Thymus (tissue), 11 donors: ENCODE measurements at regions not wholly inside any gene's neighbourhood (a gene's known extent, or its start where the extent isn't known, plus 50 kb on each side); places are given as distances from the start of the nearest gene placed in this dataset.
"Not testable (repeated sequence)": the region's sequence is repeated elsewhere in the genome, so short reads cannot be mapped to it uniquely, and the experiment has no call there.

Experiments used
- DNase-seq, 9 donors: peaks; one replicate each; pipeline ENCODE4 v3.0.0-alpha.2; 2013; ENCODE audit warnings: low spot score in 9 of 9, low read depth in 6 of 9, missing footprints in 1 of 9
- H3K27ac ChIP-seq, 2 donors: one replicate each; pipeline ENCODE4 v1.5.1; 2013; ENCODE audit warnings: control low read depth in 1 of 2, low read depth in 1 of 2, low read length in 1 of 2, mild to moderate bottlenecking in 1 of 2, moderate library complexity in 1 of 2
- H3K27me3 ChIP-seq, 2 donors: one replicate each; pipeline ENCODE4 v1.5.1; 2013; ENCODE audit warnings: low read length in 1 of 2; ENCODE audit not compliant: control insufficient read depth in 2 of 2, insufficient read depth in 1 of 2
- H3K36me3 ChIP-seq, 2 donors: one replicate each; pipeline ENCODE4 v1.5.1; 2013; ENCODE audit warnings: low read length in 1 of 2, mild to moderate bottlenecking in 1 of 2, moderate library complexity in 1 of 2; ENCODE audit not compliant: control insufficient read depth in 2 of 2, insufficient read depth in 2 of 2
- H3K4me1 ChIP-seq, 2 donors: one replicate each; pipeline ENCODE4 v1.5.1; 2013; ENCODE audit warnings: low read length in 2 of 2; ENCODE audit not compliant: control insufficient read depth in 2 of 2, insufficient read depth in 2 of 2
- H3K4me3 ChIP-seq, 2 donors: one replicate each; pipeline ENCODE4 v1.5.1; 2013; ENCODE audit warnings: low read length in 2 of 2, control low read depth in 1 of 2, mild to moderate bottlenecking in 1 of 2
- H3K9me3 ChIP-seq, 2 donors: one replicate each; pipeline ENCODE4 v1.5.1; 2013; ENCODE audit warnings: low read length in 1 of 2, mild to moderate bottlenecking in 1 of 2; ENCODE audit not compliant: control insufficient read depth in 2 of 2, insufficient read depth in 1 of 2
- WGBS: extraction: QIAGEN DNeasy Blood & Tissue Kit; methylation state at CpG from one replicate; pipeline ENCODE4 v1.1.7; 2013; 5-methylcytosine and 5-hydroxymethylcytosine counted together
- donor health status: healthy.

DNA sequence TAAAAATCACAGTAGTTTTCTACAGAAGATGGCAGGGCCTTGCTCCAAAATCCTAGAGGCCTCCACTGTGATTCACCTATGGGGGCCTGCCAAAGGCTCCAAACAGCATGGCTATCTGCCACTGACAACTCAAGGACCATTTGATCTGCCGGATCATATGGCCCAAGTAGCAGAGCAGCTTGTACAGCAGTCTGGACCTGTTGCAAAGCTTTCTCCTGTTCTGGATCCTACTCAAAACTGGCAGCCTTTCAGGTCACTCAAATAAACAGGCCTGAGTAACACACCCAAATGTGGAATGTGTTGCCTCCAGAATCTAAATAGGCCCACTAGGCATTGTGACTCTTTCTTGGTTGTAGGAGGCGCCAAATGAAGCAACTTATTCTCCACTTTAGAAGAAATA is 1049.3 kb downstream of the PCDH9 start:
- no peak overlapping the region for H3K27ac ChIP-seq
- WGBS: 93% methylated on average over 2 of the region's 2 CpGs
- DNase-seq: peak in 1 of 9 donors; percentile 5
- H3K27me3 ChIP-seq: no peaks in the 10 kb centered on the region
- no peaks in the 10 kb centered on the region for H3K4me1 ChIP-seq
- peaks cover 0 to 4% of the 10 kb centered on the region in 2 donors for H3K9me3 ChIP-seq
- no peaks in the 10 kb centered on the region for H3K36me3 ChIP-seq
- no peak overlapping the region for H3K4me3 ChIP-seq

DNA sequence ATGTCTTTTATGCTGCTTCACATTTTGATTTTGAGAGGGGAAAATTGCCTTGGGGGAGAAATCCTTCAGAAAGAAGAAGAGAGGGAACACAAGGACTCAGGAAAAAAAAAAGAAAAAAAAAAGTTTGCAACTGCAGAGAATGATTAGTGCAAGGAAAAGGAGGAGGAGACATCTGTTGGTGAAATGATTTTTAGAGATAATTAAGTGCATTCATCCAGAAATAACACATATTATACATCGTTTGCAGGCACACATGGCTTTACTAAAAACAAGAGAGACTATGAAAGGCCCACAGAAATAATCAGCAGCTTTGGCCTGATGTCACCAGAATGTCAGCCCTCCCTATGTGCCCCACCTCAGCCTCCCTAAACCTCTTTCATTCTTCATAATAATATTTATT is 1058.2 kb downstream of the PCDH9 start:
- Histone ChIP-seq H3K27ac (no peak overlapping the region), H3K27me3 (no peaks in the 10 kb centered on the region), H3K36me3 (no peaks in the 10 kb centered on the region), H3K4me1 (no peaks in the 10 kb centered on the region), H3K4me3 (no peak overlapping the region), H3K9me3 (no peaks in the 10 kb centered on the region)
- DNase-seq: no peak
- 94% methylated on average over 1 of the region's 1 CpG for WGBS

GRCh38 chr13:66162470-66162869 is 1067.7 kb downstream of the PCDH9 start:
- 25% methylated on average over 2 of the region's 2 CpGs for WGBS
- DNase-seq: peak in 1 of 9 donors; percentile 45
- no peaks in the 10 kb centered on the region for H3K27me3 ChIP-seq
- H3K4me1 ChIP-seq: no peaks in the 10 kb centered on the region
- no peak overlapping the region for H3K27ac ChIP-seq
- no peaks in the 10 kb centered on the region for H3K36me3 ChIP-seq
- no peaks in the 10 kb centered on the region for H3K9me3 ChIP-seq
- no peak overlapping the region for H3K4me3 ChIP-seq

- no peak for DNase-seq
- Histone ChIP-seq H3K9me3 (no peaks in the 10 kb centered on the region), H3K4me3 (no peak overlapping the region), H3K27ac (no peak overlapping the region), H3K4me1 (no peaks in the 10 kb centered on the region), H3K36me3 (no peaks in the 10 kb centered on the region), H3K27me3 (no peaks in the 10 kb centered on the region)
- WGBS: 92% methylated on average over 6 of the region's 6 CpGs
These were observed 1070.6 kb downstream of the PCDH9 start for GRCh38 chr13:66159511-66159910.

GRCh38 chr13:66154976-66155375 is 1075.2 kb downstream of the PCDH9 start:
- H3K4me1 ChIP-seq: no peaks in the 10 kb centered on the region
- DNase-seq: peak in 1 of 9 donors; percentile 18
- 7% methylated on average over 1 of the region's 1 CpG for WGBS
- no peaks in the 10 kb centered on the region for H3K36me3 ChIP-seq
- no peak overlapping the region for H3K27ac ChIP-seq
- H3K27me3 ChIP-seq: no peaks in the 10 kb centered on the region
- H3K4me3 ChIP-seq: no peak overlapping the region
- no peaks in the 10 kb centered on the region for H3K9me3 ChIP-seq

- Histone ChIP-seq H3K36me3 (no peaks in the 10 kb centered on the region), H3K9me3 (no peaks in the 10 kb centered on the region), H3K27me3 (no peaks in the 10 kb centered on the region), H3K4me3 (no peak overlapping the region), H3K27ac (no peak overlapping the region), H3K4me1 (no peaks in the 10 kb centered on the region)
- WGBS: 89% methylated on average over 1 of the region's 1 CpG
- DNase-seq: no peak
These were observed 1075.8 kb downstream of the PCDH9 start for GRCh38 chr13:66154354-66154753.

DNA sequence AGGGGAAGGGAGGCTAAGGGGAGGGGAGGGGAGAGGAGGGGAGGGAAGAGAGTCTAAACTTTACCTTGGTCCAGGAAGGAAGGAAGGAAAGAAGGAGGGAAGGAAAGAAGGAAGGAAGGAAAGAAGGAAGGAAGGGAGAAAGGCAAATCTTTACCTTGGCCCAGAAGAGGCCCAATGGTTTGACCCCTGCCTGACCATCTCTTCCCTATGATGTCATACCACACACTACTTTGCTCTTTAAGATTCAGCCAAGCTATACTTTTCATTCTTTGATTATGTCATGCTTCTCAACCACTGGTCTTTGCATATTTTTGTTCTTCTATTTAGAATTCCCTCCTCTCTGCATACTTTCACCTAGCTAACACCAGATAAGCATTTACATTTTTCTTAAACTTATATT is 1077.5 kb downstream of the PCDH9 start:
- no peaks in the 10 kb centered on the region for H3K36me3 ChIP-seq
- no peaks in the 10 kb centered on the region for H3K4me1 ChIP-seq
- DNase-seq: no peak
- H3K27me3 ChIP-seq: no peaks in the 10 kb centered on the region
- H3K9me3 ChIP-seq: no peaks in the 10 kb centered on the region
- H3K27ac ChIP-seq: no peak overlapping the region
- H3K4me3 ChIP-seq: no peak overlapping the region

- not testable (repeated sequence) for H3K9me3 ChIP-seq
- 94% methylated on average over 11 of the region's 11 CpGs for WGBS
These were observed 1085.8 kb downstream of the PCDH9 start for GRCh38 chr13:66144357-66144756.

DNA sequence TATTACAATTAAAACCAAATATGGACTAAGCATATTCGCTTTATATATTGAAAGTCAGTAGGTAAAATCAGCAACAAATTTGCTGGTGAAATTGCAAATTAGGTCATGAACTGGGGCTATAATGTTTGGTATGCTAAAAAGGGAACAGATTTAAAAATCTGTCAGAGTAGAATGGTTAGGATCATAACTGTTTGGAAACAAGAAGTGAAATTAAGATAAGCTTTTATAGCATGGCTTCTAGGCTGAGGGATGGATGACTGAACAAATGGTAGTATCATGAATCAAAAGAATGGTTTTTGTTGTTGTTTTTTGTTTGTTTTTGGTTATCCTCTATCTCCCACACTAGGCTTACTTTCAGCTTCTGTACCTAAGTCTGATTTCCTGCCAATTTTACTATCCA is 1090.4 kb downstream of the PCDH9 start:
- no peak for DNase-seq
- no peaks in the 10 kb centered on the region for H3K9me3 ChIP-seq
- no peak overlapping the region for H3K27ac ChIP-seq
- no peaks in the 10 kb centered on the region for H3K36me3 ChIP-seq
- no peak overlapping the region for H3K4me3 ChIP-seq
- 57% methylated on average over 1 of the region's 1 CpG for WGBS
- H3K27me3 ChIP-seq: no peaks in the 10 kb centered on the region
- no peaks in the 10 kb centered on the region for H3K4me1 ChIP-seq

More at GRCh38 chr13:66144357-66144756, 1085.8 kb downstream of the PCDH9 start:
- H3K27ac ChIP-seq, H3K36me3 ChIP-seq, H3K4me1 ChIP-seq, DNase-seq, H3K4me3 ChIP-seq, H3K27me3 ChIP-seq: not testable (repeated sequence)

DNA sequence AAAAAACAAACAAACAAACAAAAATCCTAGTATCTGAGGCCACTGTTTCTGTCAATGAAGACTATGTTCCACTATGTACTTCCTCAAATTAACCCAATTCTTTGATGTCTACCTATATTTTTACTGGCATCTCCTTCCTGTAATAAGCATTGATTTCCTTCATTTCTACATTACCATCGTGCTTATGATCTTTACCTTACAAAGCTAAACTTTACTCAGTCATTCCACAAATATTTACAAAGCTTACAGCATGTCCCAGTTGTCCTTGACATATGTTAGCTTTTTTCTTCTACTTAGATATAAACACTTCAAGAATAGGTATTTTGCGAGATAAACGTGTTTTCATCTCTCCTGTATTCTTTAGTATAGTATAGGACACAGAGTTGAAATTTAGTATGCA is 1090.9 kb downstream of the PCDH9 start:
- H3K27me3 ChIP-seq: no peaks in the 10 kb centered on the region
- no peak for DNase-seq
- H3K27ac ChIP-seq: no peak overlapping the region
- no peak overlapping the region for H3K4me3 ChIP-seq
- no peaks in the 10 kb centered on the region for H3K4me1 ChIP-seq
- WGBS: 89% methylated on average over 3 of the region's 3 CpGs
- H3K9me3 ChIP-seq: no peaks in the 10 kb centered on the region
- H3K36me3 ChIP-seq: no peaks in the 10 kb centered on the region
